Tibial nerve (tissue), 3 donors: ENCODE measurements at regions not wholly inside any gene's neighbourhood (a gene's known extent, or its start where the extent isn't known, plus 50 kb on each side); places are given as distances from the start of the nearest gene placed in this dataset.

Experiments
- CTCF ChIP-seq, 5 experiments: fragments of 200-600 bp in 3 of 5; fragments of 450-650 bp in 2 of 5; sonication (generic) in 3 of 5; IDR thresholded peaks; one replicate each; pipeline ENCODE4 v1.5.1; 2016 to 2019; ENCODE audit warnings: antibody characterized with exemption in 5 of 5, mild to moderate bottlenecking in 3 of 5, moderate library complexity in 2 of 5
- POLR2A ChIP-seq, 2 donors: fragments of 450-650 bp; IDR thresholded peaks; one replicate each; pipeline ENCODE4 v1.6.1; 2017; ENCODE audit warnings: antibody characterized with exemption in 2 of 2, mild to moderate bottlenecking in 2 of 2, moderate library complexity in 2 of 2

GRCh38 chr13:39250440-39250839 is 212.2 kb downstream of the NHLRC3 start:
- TF ChIP-seq CTCF (IDR thresholded peaks at IDR 0.05) (no peak), POLR2A (IDR thresholded peaks at IDR 0.05) (no peak)
